SK-N-SH (cell line): ENCODE measurements at regions not wholly inside any gene's neighbourhood (a gene's known extent, or its start where the extent isn't known, plus 50 kb on each side); places are given as distances from the start of the nearest gene placed in this dataset.

Experiments used
- CTCF ChIA-PET: fragments of 300-600, 350-600 bp; formaldehyde crosslinking; extraction: SDS; loops from one replicate; lab custom pipeline; 2021; lab: Yijun Ruan, JAX
- POLR2A ChIA-PET: fragments of 350-600 bp; sonication (Branson Sonifier 250); formaldehyde crosslinking; extraction: SDS; loops from one replicate; lab custom pipeline; 2020; ENCODE audit warnings: antibody characterized with exemption, inconsistent platforms; lab: Yijun Ruan, JAX
- DNase-seq: peaks from one replicate; pipeline ENCODE4 v3.0.0; 2012
- H2AFZ ChIP-seq: fragments of 200-600 bp; sonication (generic); 2 replicates; pipeline ENCODE4 v1.8.1; 2016; ENCODE audit warnings: antibody characterized with exemption, mild to moderate bottlenecking, low read depth
- H3F3A ChIP-seq: fragments of 200-600 bp; sonication (generic); replicated peaks from 2 replicates; pipeline ENCODE3; 2016; ENCODE audit warnings: antibody characterized with exemption, mild to moderate bottlenecking; ENCODE audit not compliant: insufficient read depth
- H3K27ac ChIP-seq, 2 experiments: fragments of 200-500 bp in 1 of 2; fragments of 200-600 bp in 1 of 2; sonication (Bioruptor generic) in 1 of 2; sonication (generic), shearing (Covaris generic) in 1 of 2; 2 replicates each; pipeline versions ENCODE4 v1.5.1 to v1.6.1; 2014 to 2016; ENCODE audit warnings: low read depth in 2 of 2, inconsistent platforms in 1 of 2, low read length in 1 of 2, mild to moderate bottlenecking in 1 of 2, mixed read lengths in 1 of 2
- H3K27me3 ChIP-seq: fragments of 200-600 bp; sonication (generic), shearing (Covaris generic); 2 replicates; pipeline ENCODE4 v1.6.1; 2016; ENCODE audit warnings: mixed run types; ENCODE audit not compliant: insufficient read depth
- H3K36me3 ChIP-seq, 2 experiments: fragments of 200-500 bp in 1 of 2; fragments of 200-600 bp in 1 of 2; sonication (Bioruptor generic) in 1 of 2; sonication (generic) in 1 of 2; replicated peaks in 1 of 2; 2 replicates each; pipeline versions ENCODE3 to v1.5.1; 2014 to 2016; ENCODE audit warnings: low read length in 1 of 2, mild to moderate bottlenecking in 1 of 2; ENCODE audit not compliant: insufficient read depth in 2 of 2, control insufficient read depth in 1 of 2
- H3K4me1 ChIP-seq, 2 experiments: fragments of 200-500 bp in 1 of 2; fragments of 200-600 bp in 1 of 2; sonication (Bioruptor generic) in 1 of 2; sonication (generic), shearing (Covaris generic) in 1 of 2; 2 replicates each; pipeline versions ENCODE4 v1.5.1 to v1.6.1; 2014 to 2016; ENCODE audit warnings: low read depth in 1 of 2, low read length in 1 of 2, mixed run types in 1 of 2; ENCODE audit not compliant: insufficient read depth in 2 of 2, control insufficient read depth in 1 of 2
- H3K4me2 ChIP-seq: fragments of 200-600 bp; sonication (generic), shearing (Covaris generic); 2 replicates; pipeline ENCODE4 v1.6.1; 2017; ENCODE audit warnings: mixed run types
- H3K4me3 ChIP-seq, 2 experiments: fragments of 200-500 bp in 1 of 2; fragments of 200-600 bp in 1 of 2; sonication (Bioruptor generic) in 1 of 2; sonication (generic), shearing (Covaris generic) in 1 of 2; 2 replicates each; pipeline versions ENCODE4 v1.5.1 to v1.8.1; 2014 to 2016; ENCODE audit warnings: low read depth in 2 of 2, inconsistent platforms in 1 of 2, low read length in 1 of 2, mild to moderate bottlenecking in 1 of 2, mixed read lengths in 1 of 2, moderate library complexity in 1 of 2
- H3K79me2 ChIP-seq: fragments of 200-600 bp; sonication (generic); 2 replicates; pipeline ENCODE4 v1.8.1; 2017; ENCODE audit warnings: mild to moderate bottlenecking; ENCODE audit not compliant: insufficient read depth
- H3K9ac ChIP-seq: fragments of 200-600 bp; sonication (generic); 2 replicates; pipeline ENCODE4 v1.6.1; 2017; ENCODE audit warnings: mixed run types
- H3K9me2 ChIP-seq: fragments of 200-600 bp; sonication (generic); 2 replicates; pipeline ENCODE4 v1.6.1; 2017; ENCODE audit warnings: mixed run types
- H3K9me3 ChIP-seq: fragments of 200-600 bp; sonication (generic); 2 replicates; pipeline ENCODE4 v1.6.1; 2017; ENCODE audit warnings: mixed run types, mild to moderate bottlenecking, moderate library complexity
- H4K20me1 ChIP-seq: fragments of 200-600 bp; sonication (generic); 2 replicates; pipeline ENCODE4 v1.6.1; 2017; ENCODE audit warnings: mild to moderate bottlenecking, mixed run types; ENCODE audit not compliant: insufficient read depth
- CHD2 ChIP-seq: fragments of 150-350 bp; IDR thresholded peaks from 2 replicates; pipeline ENCODE4 v1.6.1; 2018; ENCODE audit warnings: low read length; ENCODE audit not compliant: partially characterized antibody
- EZH2phosphoT487 ChIP-seq: fragments of 200-600 bp; sonication (generic); IDR thresholded peaks from 2 replicates; pipeline ENCODE4 v1.6.1; 2017; ENCODE audit warnings: low read depth, mixed run types, mild to moderate bottlenecking, antibody characterized with exemption, moderate library complexity, borderline replicate concordance
- FOXJ3 ChIP-seq: sonication (generic); formaldehyde crosslinking; IDR thresholded peaks from 2 replicates; pipeline ENCODE4 v1.5.1; 2020; ENCODE audit warnings: mild to moderate bottlenecking, missing genetic modification reagents
- FOXM1 ChIP-seq: IDR thresholded peaks from 2 replicates; pipeline ENCODE4 v1.4.0; 2012; ENCODE audit warnings: low read depth, mild to moderate bottlenecking
- GABPA ChIP-seq: IDR thresholded peaks from 2 replicates; pipeline ENCODE4 v1.4.0; 2012; ENCODE audit warnings: low read depth, mild to moderate bottlenecking
- MEF2A ChIP-seq: IDR thresholded peaks from 2 replicates; pipeline ENCODE4 v1.4.0; 2012; ENCODE audit warnings: low read depth, borderline replicate concordance
- MXI1 ChIP-seq: IDR thresholded peaks from 2 replicates; pipeline ENCODE4 v1.6.1; 2012; ENCODE audit warnings: mild to moderate bottlenecking, low read depth, low read length, improper control_type of control experiment
- NFIC ChIP-seq: IDR thresholded peaks from 2 replicates; pipeline ENCODE4 v1.4.0; 2012; ENCODE audit warnings: borderline replicate concordance
- PBX3 ChIP-seq: IDR thresholded peaks from 2 replicates; pipeline ENCODE4; 2012
- POLR2AphosphoS5 ChIP-seq: IDR thresholded peaks from 2 replicates; pipeline ENCODE4 v1.6.1; 2012; ENCODE audit warnings: low read depth, low read length
- RAD21 ChIP-seq: IDR thresholded peaks from 2 replicates; pipeline ENCODE4 v1.6.1; 2012; ENCODE audit warnings: mild to moderate bottlenecking, low read length
- RFX5 ChIP-seq: IDR thresholded peaks from 2 replicates; pipeline ENCODE4 v1.6.1; 2012; ENCODE audit warnings: mild to moderate bottlenecking, improper control_type of control experiment, low read length
- SIN3A ChIP-seq: IDR thresholded peaks from 2 replicates; pipeline ENCODE4 v1.6.1; 2012; ENCODE audit warnings: low read depth, mild to moderate bottlenecking, low read length, moderate library complexity, borderline replicate concordance
- TAF1 ChIP-seq: IDR thresholded peaks from 2 replicates; pipeline ENCODE4 v1.6.1; 2012; ENCODE audit warnings: low read depth, mild to moderate bottlenecking, low read length, moderate library complexity, borderline replicate concordance
- TCF12 ChIP-seq: IDR thresholded peaks from 2 replicates; pipeline ENCODE4 v1.4.0; 2012
- TEAD4 ChIP-seq: IDR thresholded peaks from 2 replicates; pipeline ENCODE4 v1.4.0; 2012; ENCODE audit warnings: mild to moderate bottlenecking, borderline replicate concordance; ENCODE audit not compliant: insufficient read depth
- YY1 ChIP-seq: IDR thresholded peaks from 2 replicates; pipeline ENCODE4 v1.4.0; 2012; ENCODE audit warnings: low read depth, mild to moderate bottlenecking
- ZBTB33 ChIP-seq: IDR thresholded peaks from 2 replicates; pipeline ENCODE4 v1.4.0; 2012; ENCODE audit warnings: low read depth, borderline replicate concordance
- WGBS: methylation state at CpG from one replicate; pipeline ENCODE4 v1.1.6; 2017; ENCODE audit warnings: low lambda C conversion rate; 5-methylcytosine and 5-hydroxymethylcytosine counted together
- TF ChIP-seq, protein P1 (sequence below): IDR thresholded peaks from 2 replicates; pipeline ENCODE4 v1.4.0; 2012; ENCODE audit warnings: low read depth, borderline replicate concordance
- TF ChIP-seq, protein P2 (sequence below): IDR thresholded peaks from 2 replicates; pipeline ENCODE4 v1.4.0; 2012; ENCODE audit warnings: low read depth

GRCh38 chr14:99342204-99342603, 70.2 kb upstream of the BCL11B start:
- POLR2A ChIA-PET: no interaction called here
- no peak overlapping the region for H2AFZ ChIP-seq
- TF ChIP-seq EZH2phosphoT487 (no peak), TEAD4 (no peak), CHD2 (no peak), GABPA (no peak), FOXJ3 (CRISPR knock-in tag) (no peak), PBX3 (no peak), TAF1 (no peak), TCF12 (no peak), RFX5 (no peak), POLR2AphosphoS5 (no peak), SIN3A (no peak), MEF2A (no peak)
- TF ChIP-seq, protein P1, sequence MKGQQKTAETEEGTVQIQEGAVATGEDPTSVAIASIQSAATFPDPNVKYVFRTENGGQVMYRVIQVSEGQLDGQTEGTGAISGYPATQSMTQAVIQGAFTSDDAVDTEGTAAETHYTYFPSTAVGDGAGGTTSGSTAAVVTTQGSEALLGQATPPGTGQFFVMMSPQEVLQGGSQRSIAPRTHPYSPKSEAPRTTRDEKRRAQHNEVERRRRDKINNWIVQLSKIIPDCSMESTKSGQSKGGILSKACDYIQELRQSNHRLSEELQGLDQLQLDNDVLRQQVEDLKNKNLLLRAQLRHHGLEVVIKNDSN: no peak
- H3K36me3 ChIP-seq: no peaks in the 10 kb centered on the region
- DNase-seq: no peak
- peaks cover 73% of the 10 kb centered on the region for H3K27me3 ChIP-seq
- no peak overlapping the region for H3K9ac ChIP-seq
- H3K4me3 ChIP-seq: no peak overlapping the region
- H3K4me1 ChIP-seq: no peaks in the 10 kb centered on the region
- no peak overlapping the region for H3K27ac ChIP-seq
- H3F3A ChIP-seq: no peaks in the 10 kb centered on the region
- H4K20me1 ChIP-seq: no peaks in the 10 kb centered on the region
- no peaks in the 10 kb centered on the region for H3K9me2 ChIP-seq
- 2% methylated on average over 5 of the region's 6 CpGs for WGBS
- no peaks in the 10 kb centered on the region for H3K9me3 ChIP-seq
- CTCF ChIA-PET: interaction anchor here (3.0 kb wide), 1 partner anchor 23 kb away, joined by 12 read pairs; no protein-coding TSS in a partner anchor
- H3K79me2 ChIP-seq: no peaks in the 10 kb centered on the region
- no peak overlapping the region for H3K4me2 ChIP-seq

- peaks cover 68% of the 10 kb centered on the region for H3K27me3 ChIP-seq
- H3K79me2 ChIP-seq: no peaks in the 10 kb centered on the region
- no peaks in the 10 kb centered on the region for H3F3A ChIP-seq
- H3K9me3 ChIP-seq: no peaks in the 10 kb centered on the region
- no peak for DNase-seq
- POLR2A ChIA-PET: no interaction called here
- no peaks in the 10 kb centered on the region for H3K4me1 ChIP-seq
- 0% methylated on average over 2 of the region's 2 CpGs for WGBS
- TF ChIP-seq ZBTB33: no peak
- TF ChIP-seq RFX5: no peak
- no peak for TF ChIP-seq YY1
- no peak for TF ChIP-seq NFIC
- no peak for TF ChIP-seq RAD21
- TF ChIP-seq, protein P2, sequence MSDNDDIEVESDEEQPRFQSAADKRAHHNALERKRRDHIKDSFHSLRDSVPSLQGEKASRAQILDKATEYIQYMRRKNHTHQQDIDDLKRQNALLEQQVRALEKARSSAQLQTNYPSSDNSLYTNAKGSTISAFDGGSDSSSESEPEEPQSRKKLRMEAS: no peak
- no peak for TF ChIP-seq PBX3
- no peak for TF ChIP-seq MXI1
- TF ChIP-seq FOXJ3 (CRISPR knock-in tag): no peak
- TF ChIP-seq FOXM1: no peak
- no peak for TF ChIP-seq CHD2
- no peak for TF ChIP-seq POLR2AphosphoS5
- CTCF ChIA-PET: no interaction called here
- no peaks in the 10 kb centered on the region for H3K36me3 ChIP-seq
- no peak overlapping the region for H3K27ac ChIP-seq
- no peaks in the 10 kb centered on the region for H3K9me2 ChIP-seq
- H3K4me3 ChIP-seq: no peak overlapping the region
- no peaks in the 10 kb centered on the region for H4K20me1 ChIP-seq
- H2AFZ ChIP-seq: no peak overlapping the region
- H3K4me2 ChIP-seq: no peak overlapping the region
- H3K9ac ChIP-seq: no peak overlapping the region
Measured at GRCh38 chr14:99339551-99339950, 67.6 kb upstream of the BCL11B start.
